Type B pancreatic cell (in vitro differentiated cells): ENCODE measurements at regions not wholly inside any gene's neighbourhood (a gene's known extent, or its start where the extent isn't known, plus 50 kb on each side); places are given as distances from the start of the nearest gene placed in this dataset.
"Not testable (repeated sequence)": the region's sequence is repeated elsewhere in the genome, so short reads cannot be mapped to it uniquely, and the experiment has no call there.

ENCODE experiments used
- DNase-seq: peaks from one replicate; pipeline ENCODE4 v3.0.0; 2021; ENCODE audit warnings: mixed read lengths; ENCODE audit not compliant: unreplicated experiment; ENCODE audit errors: extremely low spot score
- H3K27ac Mint-ChIP-seq: 2 replicates; pipeline ENCODE4 v1.8.0; 2021; ENCODE audit warnings: mild to moderate bottlenecking, mixed read lengths
- H3K27me3 Mint-ChIP-seq: 2 replicates; pipeline ENCODE4 v1.8.0; 2021; ENCODE audit warnings: mixed read lengths
- H3K36me3 Mint-ChIP-seq: 2 replicates; pipeline ENCODE4 v1.8.0; 2021; ENCODE audit warnings: mixed read lengths
- H3K4me1 Mint-ChIP-seq: one replicate; pipeline ENCODE4 v1.8.0; 2021; ENCODE audit warnings: mixed read lengths; ENCODE audit not compliant: unreplicated experiment
- H3K4me3 Mint-ChIP-seq: 2 replicates; pipeline ENCODE4 v1.8.0; 2021; ENCODE audit warnings: mild to moderate bottlenecking, mixed read lengths
- H3K9me3 Mint-ChIP-seq: 2 replicates; pipeline ENCODE4 v1.8.0; 2021; ENCODE audit warnings: mixed read lengths
- TF ChIP-seq, protein P1 (sequence below): fragments of 200-600 bp; sonication (generic); conservative IDR thresholded peaks from 2 replicates; pipeline ENCODE4 v1.5.0; 2021; ENCODE audit warnings: antibody characterized with exemption, mild to moderate bottlenecking

GRCh38 chr2:77862120-77862519 is 339.9 kb upstream of the LRRTM4 start:
- no peaks in the 10 kb centered on the region for H3K9me3 Mint-ChIP-seq
- TF ChIP-seq, protein P1, sequence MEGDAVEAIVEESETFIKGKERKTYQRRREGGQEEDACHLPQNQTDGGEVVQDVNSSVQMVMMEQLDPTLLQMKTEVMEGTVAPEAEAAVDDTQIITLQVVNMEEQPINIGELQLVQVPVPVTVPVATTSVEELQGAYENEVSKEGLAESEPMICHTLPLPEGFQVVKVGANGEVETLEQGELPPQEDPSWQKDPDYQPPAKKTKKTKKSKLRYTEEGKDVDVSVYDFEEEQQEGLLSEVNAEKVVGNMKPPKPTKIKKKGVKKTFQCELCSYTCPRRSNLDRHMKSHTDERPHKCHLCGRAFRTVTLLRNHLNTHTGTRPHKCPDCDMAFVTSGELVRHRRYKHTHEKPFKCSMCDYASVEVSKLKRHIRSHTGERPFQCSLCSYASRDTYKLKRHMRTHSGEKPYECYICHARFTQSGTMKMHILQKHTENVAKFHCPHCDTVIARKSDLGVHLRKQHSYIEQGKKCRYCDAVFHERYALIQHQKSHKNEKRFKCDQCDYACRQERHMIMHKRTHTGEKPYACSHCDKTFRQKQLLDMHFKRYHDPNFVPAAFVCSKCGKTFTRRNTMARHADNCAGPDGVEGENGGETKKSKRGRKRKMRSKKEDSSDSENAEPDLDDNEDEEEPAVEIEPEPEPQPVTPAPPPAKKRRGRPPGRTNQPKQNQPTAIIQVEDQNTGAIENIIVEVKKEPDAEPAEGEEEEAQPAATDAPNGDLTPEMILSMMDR = no peak
- H3K27me3 Mint-ChIP-seq = no peaks in the 10 kb centered on the region
- H3K27ac Mint-ChIP-seq = no peak overlapping the region
- H3K4me1 Mint-ChIP-seq = no peaks in the 10 kb centered on the region
- no peak for DNase-seq
- no peaks in the 10 kb centered on the region for H3K36me3 Mint-ChIP-seq
- H3K4me3 Mint-ChIP-seq = no peak overlapping the region

DNA sequence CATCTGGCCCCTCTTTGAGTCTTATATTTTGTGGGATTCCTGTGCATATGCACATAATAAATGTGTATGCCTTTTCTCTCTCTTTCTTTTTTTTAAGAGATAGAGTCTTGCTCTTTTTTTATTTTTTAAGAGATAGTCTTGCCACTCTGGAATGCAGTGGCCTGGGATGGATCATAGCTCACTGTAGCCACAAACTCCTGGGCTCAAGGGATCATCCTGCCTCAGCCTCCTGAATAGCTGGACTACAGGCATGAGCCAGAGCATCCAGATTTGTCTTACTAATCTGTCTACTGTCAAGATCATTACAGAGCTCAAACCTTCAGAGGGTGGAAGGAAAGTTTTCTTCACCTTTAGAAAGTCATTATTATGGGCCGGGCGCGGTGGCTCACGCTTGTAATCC is 342.2 kb upstream of the LRRTM4 start:
- Mint-ChIP-seq H3K4me1 (no peaks in the 10 kb centered on the region), H3K27ac (no peak overlapping the region), H3K27me3 (no peaks in the 10 kb centered on the region), H3K4me3 (no peak overlapping the region), H3K9me3 (no peaks in the 10 kb centered on the region), H3K36me3 (no peaks in the 10 kb centered on the region)
- TF ChIP-seq, protein P1 = no peak
- DNase-seq = no peak

- TF ChIP-seq, protein P1 = no peak
- Mint-ChIP-seq H3K27me3 (no peaks in the 10 kb centered on the region), H3K9me3 (peaks cover 1% of the 10 kb centered on the region), H3K4me3 (no peak overlapping the region), H3K4me1 (no peaks in the 10 kb centered on the region), H3K36me3 (no peaks in the 10 kb centered on the region), H3K27ac (no peak overlapping the region)
- no peak for DNase-seq
Observed at GRCh38 chr2:77866661-77867060, 344.5 kb upstream of the LRRTM4 start.

DNA sequence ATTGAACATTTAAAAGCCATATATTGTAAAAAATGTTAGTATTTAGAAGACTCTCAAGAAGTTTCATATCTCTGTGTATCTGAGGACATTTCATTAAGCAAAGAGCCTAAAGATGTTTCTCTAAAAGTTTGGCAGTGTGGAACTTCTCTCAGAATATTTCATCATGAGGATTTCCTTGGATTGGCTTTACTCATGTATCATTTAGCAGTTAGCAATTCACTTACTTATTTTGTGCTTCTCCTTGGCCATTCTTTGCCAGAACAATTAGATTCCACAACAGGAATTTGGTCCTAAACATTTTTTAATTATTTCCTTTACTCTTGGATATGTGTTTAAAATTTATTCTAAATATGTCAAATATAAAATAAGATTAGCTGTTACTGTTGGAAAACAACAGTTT is 345.0 kb upstream of the LRRTM4 start:
- no peak for DNase-seq
- H3K9me3 Mint-ChIP-seq = peaks cover 5% of the 10 kb centered on the region
- no peaks in the 10 kb centered on the region for H3K4me1 Mint-ChIP-seq
- H3K27ac Mint-ChIP-seq = no peak overlapping the region
- TF ChIP-seq, protein P1 = no peak
- H3K36me3 Mint-ChIP-seq = no peaks in the 10 kb centered on the region
- no peaks in the 10 kb centered on the region for H3K27me3 Mint-ChIP-seq
- H3K4me3 Mint-ChIP-seq = no peak overlapping the region

- no peak for DNase-seq
- TF ChIP-seq, protein P1 = no peak
- Mint-ChIP-seq H3K27me3 (no peaks in the 10 kb centered on the region), H3K36me3 (no peaks in the 10 kb centered on the region), H3K27ac (no peak overlapping the region), H3K9me3 (peaks cover 5% of the 10 kb centered on the region), H3K4me3 (no peak overlapping the region), H3K4me1 (no peaks in the 10 kb centered on the region)
Observed at GRCh38 chr2:77873506-77873905, 351.3 kb upstream of the LRRTM4 start.

GRCh38 chr2:77900211-77900610 is 378.0 kb upstream of the LRRTM4 start:
- DNase-seq, H3K27ac Mint-ChIP-seq, H3K27me3 Mint-ChIP-seq, H3K4me1 Mint-ChIP-seq, H3K4me3 Mint-ChIP-seq, H3K9me3 Mint-ChIP-seq, H3K36me3 Mint-ChIP-seq: not testable (repeated sequence)
